GM21786 (cell line): ENCODE measurements at regions not wholly inside any gene's neighbourhood (a gene's known extent, or its start where the extent isn't known, plus 50 kb on each side); places are given as distances from the start of the nearest gene placed in this dataset.

ENCODE experiments used
- ATAC-seq: cut with Tn5 transposase; IDR thresholded peaks from one replicate; pipeline ENCODE4 v1.9.1; 2021; ENCODE audit not compliant: unreplicated experiment

DNA sequence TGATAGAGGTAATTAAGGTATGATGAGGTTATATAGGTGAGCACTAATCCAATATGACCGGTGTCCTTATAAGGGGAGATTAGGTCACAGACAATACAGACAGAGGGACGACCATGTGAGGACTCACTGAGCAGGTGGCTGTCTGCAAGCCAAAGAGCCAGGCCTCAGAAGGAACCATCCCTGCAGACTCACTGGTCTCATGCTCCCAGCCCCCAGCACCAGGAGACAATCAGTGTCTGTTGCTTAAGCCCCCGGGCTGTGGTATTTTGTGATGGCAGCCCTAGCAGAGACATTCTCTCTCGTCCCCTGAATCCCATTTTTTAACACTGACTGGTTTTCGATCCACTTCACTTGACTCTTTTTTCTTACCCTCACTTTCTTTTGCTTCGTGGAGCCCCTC is 51.9 kb upstream of the PABPC3 start:
- no peak for ATAC-seq
